HTR-8/SVneo (cell line): ENCODE measurements at regions not wholly inside any gene's neighbourhood (a gene's known extent, or its start where the extent isn't known, plus 50 kb on each side); places are given as distances from the start of the nearest gene placed in this dataset.

Experiments
- DNase-seq: peaks from one replicate; pipeline ENCODE4 v3.0.0; 2011; ENCODE audit warnings: low spot score, mixed read lengths; ENCODE audit not compliant: insufficient read length
- FAIRE-seq: peaks from 2 replicates; lab custom pipeline; 2011; peaks lifted over from hg19 to GRCh38; lab: Jason Lieb, UNC

- FAIRE-seq: no peak
- DNase-seq: no peak
These were observed 483.7 kb upstream of the LRRN3 start for GRCh38 chr7:110607050-110607857.

GRCh38 chr7:110609336-110609735, 481.6 kb upstream of the LRRN3 start:
- DNase-seq: no peak
- FAIRE-seq: no peak

- no peak for DNase-seq
These were observed 478.2 kb upstream of the LRRN3 start for GRCh38 chr7:110612680-110613079.

More at GRCh38 chr7:110612680-110613079, 478.2 kb upstream of the LRRN3 start:
- no peak for FAIRE-seq
